Renal cortical epithelial cell (primary cell): ENCODE measurements at regions not wholly inside any gene's neighbourhood (a gene's known extent, or its start where the extent isn't known, plus 50 kb on each side); places are given as distances from the start of the nearest gene placed in this dataset.
"Not testable (repeated sequence)": the region's sequence is repeated elsewhere in the genome, so short reads cannot be mapped to it uniquely, and the experiment has no call there.

Source experiments
- DNase-seq: peaks from one replicate; pipeline ENCODE4 v3.0.0-alpha.2; 2011; ENCODE audit warnings: low read depth

DNA sequence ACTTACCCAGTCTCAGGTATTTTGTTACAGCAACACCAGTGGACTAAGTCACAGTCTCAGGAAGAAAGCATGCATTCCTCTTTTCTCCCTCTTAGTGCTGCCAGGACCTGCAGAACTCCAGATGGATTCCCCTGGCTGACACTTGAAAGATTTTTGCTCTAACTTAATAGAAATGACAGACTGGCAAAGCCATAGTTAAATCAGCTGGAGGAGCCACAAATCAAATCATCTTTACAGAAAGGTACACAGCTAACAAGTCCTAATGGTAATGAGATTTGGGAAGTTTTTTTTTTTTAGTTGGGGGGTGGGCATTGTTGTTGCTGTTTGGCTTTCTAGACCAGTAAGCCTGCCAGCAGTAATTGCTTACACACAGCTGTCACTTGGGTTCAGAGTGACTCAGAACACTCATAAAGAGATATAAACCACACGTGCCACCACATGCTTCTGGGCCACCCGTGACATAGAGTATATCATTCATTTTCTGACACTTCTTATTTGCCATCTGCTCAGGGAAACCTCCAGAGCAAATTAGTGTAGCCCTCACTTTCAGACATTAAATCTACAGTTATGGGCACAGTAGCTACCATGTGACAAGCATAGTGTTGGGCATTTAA lies 72.4 kb downstream of the FH start:
- DNase-seq, result no peak

DNA sequence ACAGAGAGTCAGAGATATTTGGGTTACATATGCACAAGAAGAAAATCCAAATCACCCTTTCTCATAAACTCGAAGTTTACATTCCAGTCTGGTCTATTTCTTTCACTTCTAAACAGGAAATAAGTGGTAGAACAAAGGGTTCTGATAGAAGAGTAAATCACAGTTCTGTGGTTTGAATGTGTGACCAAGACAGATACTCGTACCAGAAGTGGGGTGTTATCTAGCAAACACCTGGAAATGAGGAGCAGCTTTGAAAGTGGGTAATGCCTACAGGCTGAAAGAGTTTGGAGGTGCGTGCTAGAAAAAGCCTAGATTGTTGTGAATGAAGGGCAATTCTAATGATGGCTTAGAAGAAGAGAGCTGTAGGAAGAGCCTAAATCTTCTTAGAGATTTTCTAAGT lies 74.7 kb downstream of the FH start:
- DNase-seq, result no peak

DNA sequence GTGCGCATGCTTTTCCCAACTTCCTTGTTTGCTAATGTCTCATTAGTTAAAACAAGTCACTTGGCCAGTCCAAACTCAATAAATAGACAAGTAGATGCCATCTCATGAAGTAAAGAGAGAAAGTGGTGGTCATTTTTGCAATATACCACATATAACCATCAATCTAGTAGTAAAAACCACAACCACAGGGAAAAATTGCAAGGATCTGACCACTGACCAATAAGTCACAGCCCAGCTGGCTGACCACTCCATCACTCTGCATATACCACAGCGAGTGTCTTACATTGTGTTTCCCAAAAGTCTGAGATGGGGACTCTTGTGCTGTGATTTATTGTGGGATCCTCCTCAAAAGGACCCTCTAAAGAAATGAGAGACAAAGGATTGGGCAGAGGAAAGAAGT lies 76.0 kb downstream of the FH start:
- no peak for DNase-seq

DNA sequence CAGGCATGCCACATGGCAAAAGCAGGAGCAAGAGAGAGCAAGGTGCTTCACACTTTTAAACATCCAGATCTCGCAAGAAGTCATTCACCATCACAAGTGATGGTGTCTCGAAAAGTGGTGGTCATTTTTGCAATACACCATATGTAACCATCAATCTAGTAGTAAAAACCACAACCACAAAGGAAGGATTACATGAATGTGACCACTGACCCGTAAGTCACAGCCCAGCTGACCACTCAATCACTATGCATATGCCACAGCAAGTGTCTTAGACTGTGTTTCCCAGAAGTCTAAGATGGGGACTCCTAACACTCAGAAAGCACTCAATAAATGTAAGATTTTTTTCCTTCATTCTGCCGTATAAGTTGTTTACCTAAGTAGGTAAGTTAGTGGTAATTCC lies 76.9 kb downstream of the FH start:
- DNase-seq, result no peak

DNA sequence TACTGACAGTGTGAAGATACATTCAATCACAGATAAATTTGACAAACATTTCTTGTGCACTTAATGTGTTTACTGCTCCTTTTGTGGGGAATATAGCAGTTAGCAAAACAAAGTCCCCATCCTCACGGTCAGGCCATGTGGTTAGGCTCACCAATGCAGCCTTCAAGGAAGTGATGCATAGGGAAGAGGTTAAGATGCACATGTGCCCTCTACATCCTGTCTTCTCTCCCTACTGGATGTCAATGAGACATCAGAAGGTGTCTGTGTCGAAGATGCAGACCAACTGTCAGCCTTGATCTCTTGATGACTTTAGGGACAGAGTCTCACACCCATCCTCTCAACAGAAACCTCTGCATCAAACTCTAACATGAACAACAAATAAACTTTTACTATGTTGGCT lies 78.7 kb downstream of the FH start:
- no peak for DNase-seq

DNA sequence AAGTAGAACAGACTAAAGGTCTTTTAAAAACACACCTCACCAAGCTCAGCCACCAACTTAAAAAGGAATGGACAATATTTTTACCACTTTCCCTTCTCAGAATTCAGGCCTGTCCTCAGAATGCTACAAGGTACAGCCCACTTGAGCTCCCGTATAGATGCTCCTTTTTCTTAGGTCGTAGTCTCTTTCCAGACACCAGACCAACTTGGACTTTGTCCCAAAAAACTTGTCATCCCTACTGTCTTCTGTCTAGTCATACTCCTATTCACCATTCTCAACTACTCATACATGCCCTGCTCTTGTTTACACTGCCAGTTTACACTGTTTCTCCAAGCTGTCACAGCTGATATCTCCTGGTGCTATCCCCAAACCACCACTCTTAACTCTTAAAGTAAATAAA lies 80.9 kb downstream of the FH start:
- not testable (repeated sequence) for DNase-seq

DNA sequence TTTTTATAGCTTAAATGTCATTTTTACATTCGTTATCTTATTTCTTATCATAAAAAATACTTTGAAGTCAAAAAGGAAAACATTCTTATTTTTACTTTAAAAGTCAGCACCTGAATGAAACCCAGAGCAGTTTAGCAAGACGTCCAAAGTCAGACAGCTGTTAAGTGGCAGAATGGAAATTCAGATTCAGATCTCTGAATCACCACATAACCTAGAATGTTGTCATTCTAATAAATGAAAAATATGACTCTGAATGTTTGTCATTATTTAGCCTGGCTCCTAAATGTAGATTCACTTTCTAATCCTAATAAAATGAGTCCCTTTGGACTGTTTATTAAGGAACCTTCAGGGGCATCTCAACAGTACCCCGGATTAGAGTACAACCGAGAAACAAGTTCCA lies 75.2 kb upstream of the RGS7 start:
- no peak for DNase-seq

DNA sequence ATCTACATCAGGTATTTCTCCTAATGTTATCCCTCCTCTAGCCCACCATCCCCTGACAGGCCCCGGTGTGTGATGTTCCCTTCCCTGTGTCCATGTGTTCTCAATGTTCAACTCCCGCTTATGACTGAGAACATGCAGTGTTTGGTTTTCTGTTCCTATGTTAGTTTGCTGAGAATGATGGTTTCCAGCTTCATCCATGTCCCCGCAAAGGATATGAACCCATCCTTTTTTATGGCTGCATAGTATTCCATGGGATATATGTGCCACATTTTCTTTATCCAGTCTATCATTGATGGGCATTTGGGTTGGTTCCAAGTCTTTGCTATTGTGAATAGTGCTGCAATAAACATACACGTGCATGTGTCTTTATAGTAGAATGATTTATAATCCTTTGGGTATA lies 68.1 kb upstream of the RGS7 start:
- DNase-seq, result not testable (repeated sequence)

DNA sequence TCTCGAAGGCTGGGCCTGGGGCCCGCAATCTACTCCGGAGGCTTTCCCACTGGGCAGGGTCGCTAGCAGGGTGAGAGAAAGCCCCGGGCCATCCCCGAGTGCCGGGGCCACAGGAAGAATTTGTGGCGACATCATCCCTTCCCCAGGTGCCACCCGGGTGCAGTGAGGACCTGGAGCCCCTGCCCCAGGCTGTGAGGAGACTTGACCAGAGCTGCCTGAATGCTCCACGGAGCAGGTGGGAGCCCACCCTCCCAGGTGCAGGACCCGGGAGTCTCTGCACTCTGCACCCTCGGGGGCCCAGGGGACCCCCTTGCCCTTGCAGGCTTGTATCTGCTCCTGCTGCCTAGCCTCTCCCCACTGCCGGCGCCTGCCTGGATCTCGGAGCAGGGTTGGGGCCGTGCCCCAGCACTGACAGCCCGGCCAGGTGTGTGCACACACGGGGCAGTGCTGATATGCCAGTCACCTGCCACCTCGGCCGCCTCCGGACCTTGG lies 67.5 kb upstream of the RGS7 start:
- no peak for DNase-seq

DNA sequence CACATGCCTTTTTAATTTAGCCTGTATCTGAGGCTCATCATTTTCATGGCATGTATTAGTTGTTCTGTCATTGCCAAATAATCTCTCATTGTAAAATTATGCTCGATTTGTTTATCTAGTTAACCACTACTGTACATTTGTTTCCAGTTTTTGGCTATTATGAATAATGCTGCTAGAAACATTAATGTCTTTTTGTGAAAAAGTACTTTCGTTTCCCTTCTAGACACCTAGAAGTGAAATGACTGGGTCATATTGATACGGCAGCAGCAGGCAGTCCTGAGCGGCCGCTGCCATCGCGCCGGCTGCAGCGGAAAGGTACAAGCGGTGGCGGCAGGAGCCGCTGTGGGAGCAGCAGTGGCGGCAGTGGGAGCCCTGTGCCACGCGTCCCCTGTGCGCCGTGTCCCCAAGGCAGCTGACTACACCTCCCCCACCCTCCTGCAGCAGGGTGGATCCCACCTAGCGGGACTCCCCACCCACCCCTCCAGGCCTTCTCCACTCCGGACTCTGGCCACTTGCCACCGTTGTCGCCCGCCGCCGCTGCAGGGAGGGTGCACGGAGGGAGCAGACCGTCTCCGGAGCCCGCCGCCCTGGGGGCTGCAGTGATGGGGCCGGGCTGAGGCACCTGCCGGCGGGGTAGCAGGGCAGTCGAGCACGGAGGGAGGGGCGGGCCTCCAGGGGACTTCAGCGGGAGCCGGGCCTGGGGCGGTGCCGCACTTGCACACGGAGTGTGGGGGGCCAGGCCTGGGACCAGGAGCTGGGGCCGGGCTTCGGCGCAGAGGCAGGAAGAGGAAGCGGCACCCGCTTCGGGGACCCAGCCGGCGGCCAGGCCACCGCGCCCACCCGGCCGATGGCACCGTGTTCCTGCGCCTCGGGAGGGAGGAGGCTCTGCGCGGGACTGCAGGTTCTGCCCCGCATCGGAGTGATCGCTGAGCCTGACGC lies 66.8 kb upstream of the RGS7 start:
- no peak for DNase-seq

DNA sequence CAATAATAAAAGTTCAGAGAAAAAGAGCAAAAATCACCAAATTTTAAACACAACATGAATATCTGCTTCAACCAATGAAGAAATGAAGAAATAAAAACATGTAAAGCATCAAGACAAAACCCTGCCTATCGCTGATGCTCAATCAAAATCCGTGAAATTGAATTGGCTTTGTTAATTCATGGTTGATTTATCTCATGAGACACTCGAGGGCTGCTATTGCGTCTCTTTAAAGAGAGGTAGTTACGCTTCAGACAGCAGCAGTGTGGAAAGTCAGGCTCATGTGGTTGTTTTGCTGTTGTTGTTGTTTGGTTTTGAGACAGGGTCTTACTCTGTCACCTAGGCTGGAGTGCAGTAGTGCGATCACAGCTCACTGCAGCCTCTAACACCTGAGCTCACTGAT lies 65.5 kb upstream of the RGS7 start:
- DNase-seq, result no peak

DNA sequence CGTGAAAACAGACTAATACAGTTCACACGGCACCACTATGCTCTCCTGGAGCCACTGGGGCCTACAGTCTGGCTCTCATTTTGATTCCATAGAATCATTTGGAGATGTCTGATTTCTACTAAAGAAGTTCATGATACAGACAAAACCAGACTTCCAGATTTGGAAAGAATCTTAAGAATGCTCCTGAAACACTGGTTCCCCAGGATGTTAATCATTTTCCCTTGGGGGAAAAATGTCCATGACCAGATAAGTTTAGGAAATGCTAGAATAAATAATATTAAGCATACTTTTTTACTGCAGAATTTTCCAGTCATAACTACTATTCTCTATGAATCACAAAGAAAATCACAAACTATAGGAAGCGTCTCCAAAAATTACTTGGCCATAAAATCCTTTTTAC lies 63.0 kb upstream of the RGS7 start:
- no peak for DNase-seq

DNA sequence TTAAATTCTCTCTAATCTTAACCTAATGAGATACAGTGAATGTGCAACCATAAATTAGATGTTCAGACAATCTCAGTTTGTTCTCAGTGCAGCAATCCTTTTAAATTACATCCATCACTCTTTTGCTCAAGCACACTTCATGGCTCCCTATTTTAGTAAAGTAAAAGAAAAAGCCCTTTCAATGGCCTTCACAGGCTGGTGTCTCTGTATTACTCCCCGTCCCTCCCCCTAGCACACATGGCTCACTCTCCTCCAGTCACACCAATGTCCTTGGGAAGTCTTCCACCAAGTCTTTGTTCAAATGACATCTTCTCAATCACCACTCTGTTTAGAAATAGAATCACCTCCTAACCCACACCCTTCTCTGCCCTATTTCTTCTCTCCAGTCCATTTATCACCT lies 60.3 kb upstream of the RGS7 start:
- no peak for DNase-seq

DNA sequence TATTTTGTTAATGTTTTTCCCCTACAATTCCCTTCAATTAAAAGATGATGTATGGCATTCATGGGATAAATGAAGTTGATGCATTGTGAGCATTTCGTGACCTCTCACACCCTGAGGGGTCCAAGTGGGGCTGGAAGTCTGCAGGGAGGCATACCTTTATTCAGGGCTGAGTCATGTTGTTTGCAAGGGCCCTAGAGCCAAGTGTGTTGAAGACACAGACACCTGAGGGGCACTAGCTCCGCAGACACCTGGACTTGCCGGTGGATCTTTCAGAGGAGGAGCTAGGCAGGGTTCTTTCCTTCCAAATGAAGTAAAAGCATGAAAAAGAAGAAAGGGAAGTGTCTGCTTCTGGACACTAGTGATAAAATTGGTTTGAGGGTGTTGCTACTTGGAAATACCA lies 57.0 kb upstream of the RGS7 start:
- no peak for DNase-seq

DNA sequence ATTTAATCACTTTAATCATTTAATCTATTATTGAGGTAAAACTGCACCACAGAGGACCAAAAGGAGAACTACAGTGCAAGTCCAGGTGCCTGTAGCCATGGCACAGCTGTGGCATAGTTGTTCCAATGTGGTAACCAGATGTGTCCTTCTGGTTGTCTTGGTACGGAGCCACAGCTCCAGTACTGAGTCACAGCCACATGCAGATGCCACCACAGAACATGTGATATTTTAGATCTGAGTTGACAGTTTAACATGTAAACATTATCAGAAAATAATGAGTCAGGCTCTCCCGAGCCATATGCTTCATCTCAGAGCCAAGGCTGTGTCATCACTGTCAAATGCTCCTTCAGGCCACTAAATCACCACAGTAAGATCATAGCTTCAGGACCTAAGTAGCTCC lies 56.4 kb upstream of the RGS7 start:
- DNase-seq, result peak; percentile 48

DNA sequence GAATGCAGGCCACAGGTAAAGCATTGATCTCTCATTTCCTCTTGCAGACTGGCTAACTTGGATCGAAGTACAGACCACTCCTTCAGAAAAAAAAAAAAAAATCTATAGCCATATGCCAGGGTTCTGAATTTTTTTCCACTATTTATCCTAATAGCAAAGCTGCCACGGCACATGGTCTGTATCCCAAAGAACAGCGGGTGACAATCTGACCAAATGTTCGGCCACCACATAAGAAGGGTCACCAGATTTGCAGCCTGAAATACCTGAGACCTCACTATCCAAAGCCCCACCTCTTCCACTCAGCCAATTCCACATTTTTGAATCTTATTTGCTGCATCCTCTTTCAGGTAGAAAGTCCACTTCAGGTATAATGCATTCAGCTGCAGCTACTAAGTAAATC lies 55.6 kb upstream of the RGS7 start:
- no peak for DNase-seq

DNA sequence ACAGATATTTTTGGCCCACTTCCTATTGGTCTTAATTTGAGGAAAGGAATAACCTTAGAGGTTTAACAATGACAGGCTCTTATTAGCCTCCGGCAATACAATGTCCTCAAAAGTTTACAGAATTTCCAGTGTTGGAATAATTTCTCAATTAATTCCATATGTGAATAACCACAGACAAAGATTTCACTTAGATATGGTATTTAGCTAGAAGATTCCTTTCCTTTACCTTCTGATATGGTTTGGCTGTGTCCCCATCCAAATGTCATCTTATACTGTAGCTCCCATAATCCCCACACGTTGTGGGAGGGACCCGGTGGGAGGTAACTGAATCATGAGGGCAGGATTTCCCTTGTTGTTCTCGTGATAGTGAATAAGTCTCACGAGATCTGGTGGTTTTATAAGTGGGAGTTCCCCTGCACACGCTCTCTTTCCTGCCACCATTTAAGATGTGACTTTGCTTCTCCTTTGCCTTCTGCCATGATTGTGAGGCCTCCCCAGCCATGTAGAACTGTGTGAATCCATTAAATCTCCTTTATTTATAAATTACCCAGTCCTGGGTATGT lies 54.9 kb upstream of the RGS7 start:
- no peak for DNase-seq

DNA sequence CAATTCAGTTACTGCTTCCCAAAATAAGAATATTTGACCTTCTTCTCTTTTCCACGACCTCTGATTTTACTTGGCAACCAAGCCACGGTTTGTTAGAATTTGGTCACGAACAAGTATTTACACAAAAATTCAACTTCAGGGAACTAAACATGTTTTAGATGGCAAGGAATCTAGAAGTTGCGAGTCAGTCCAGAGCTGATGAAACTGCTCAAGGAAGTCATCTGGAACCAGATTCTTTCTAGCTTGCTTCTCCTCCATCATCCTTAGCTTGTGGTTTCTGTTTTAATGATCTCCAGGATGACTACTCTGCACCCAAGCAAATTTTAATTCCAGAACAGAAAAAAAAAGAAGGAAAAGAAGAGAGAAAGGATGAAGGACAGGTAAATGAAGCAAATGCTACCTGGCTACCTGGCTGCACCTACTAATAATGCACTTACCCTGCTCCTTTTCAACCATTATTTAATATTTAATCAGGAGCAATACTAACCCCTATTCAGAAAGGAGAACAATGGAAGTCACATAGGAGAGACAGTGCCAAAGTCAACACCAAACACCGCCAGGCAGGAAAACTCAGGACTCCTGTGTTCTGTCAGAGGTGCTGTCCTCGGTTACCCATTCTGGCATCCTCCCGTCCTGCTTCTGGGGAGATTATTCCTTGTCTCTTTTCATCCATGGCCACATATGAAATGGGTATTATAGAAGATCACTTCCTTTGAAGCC lies 54.2 kb upstream of the RGS7 start:
- peak; percentile 70 for DNase-seq

DNA sequence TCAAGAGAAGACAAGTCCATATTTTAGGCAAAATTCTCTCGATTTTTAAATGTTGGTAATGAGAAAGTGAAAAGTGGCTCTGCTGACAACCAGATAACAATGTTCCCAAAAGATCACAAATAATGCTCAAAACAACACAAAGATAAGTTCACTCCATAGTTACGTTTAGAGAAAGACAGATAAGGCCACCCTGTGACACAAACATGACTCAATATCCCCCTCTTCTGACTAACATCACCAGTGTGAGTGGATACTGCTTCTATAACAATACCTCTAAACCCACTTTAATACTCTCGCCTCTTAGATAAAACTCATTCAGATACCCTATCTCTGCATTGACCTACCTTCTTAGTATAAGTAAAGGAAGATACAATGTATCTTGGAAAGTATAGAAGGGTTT lies 51.2 kb upstream of the RGS7 start:
- peak; percentile 16 for DNase-seq
